ENCODE measurements at regions not wholly inside any gene's neighbourhood (a gene's known extent, or its start where the extent isn't known, plus 50 kb on each side); places are given as distances from the start of the nearest gene placed in this dataset.

DNA sequence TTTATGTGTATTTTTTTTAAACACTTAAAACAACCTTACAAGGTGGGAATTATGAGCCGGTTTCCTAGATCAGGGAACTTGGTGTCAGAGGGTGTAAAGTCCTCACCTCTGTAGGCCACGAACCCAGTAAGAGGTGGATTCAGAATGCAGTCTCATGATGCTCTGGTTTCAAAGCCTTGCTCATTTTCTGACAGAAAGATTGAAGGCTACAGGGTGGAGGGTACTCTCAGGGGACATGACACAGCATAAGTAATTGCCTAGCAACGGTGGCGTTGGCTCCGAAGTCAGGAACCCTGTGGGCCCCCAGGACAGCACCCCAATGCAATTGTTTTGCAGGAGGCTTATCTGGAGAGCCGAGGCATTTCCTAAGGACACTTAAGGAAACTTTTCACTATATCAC is 794.7 kb downstream of the EFNB2 start:
- TF ChIP-seq GATA2 (IDR thresholded peaks at IDR 0.05; ENCODE audit: low read depth, low read length): no peak
- TF ChIP-seq GATA3 (IDR thresholded peaks at IDR 0.05; ENCODE audit: low read depth, low read length): no peak

DNA sequence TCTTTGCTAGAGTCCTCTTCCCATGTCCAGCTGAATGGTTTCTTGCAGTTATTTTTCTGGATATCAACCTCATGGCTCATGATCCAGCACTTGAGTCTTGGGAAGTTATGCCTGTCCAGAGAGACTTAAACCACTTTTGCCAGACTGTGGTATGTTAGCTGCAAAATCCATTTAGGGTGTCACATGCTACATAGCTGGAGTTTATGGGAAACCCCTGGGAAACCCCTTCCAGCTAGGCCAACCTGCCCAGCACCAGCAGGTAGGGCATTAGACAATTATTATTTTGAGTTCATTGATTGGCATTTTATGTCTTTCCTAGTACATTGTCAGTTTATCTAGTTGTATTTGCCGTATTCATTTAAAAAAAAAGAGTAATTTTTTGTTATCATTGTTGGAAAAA is 797.8 kb downstream of the EFNB2 start:
- TF ChIP-seq GATA2 (IDR thresholded peaks at IDR 0.05; ENCODE audit: low read depth, low read length) (no peak), GATA3 (IDR thresholded peaks at IDR 0.05; ENCODE audit: low read depth, low read length) (no peak)

- TF ChIP-seq GATA2 (IDR thresholded peaks at IDR 0.05; ENCODE audit: low read depth, low read length): no peak
- no peak for TF ChIP-seq GATA3 (IDR thresholded peaks at IDR 0.05; ENCODE audit: low read depth, low read length)
Observed at GRCh38 chr13:105735281-105735680, 800.2 kb downstream of the EFNB2 start.

GRCh38 chr13:105732806-105733529 is 802.5 kb downstream of the EFNB2 start:
- TF ChIP-seq GATA3 (IDR thresholded peaks at IDR 0.05; ENCODE audit: low read depth, low read length) (no peak), GATA2 (IDR thresholded peaks at IDR 0.05; ENCODE audit: low read depth, low read length) (no peak)

- no peak for TF ChIP-seq GATA3 (IDR thresholded peaks at IDR 0.05; ENCODE audit: low read depth, low read length)
- no peak for TF ChIP-seq GATA2 (IDR thresholded peaks at IDR 0.05; ENCODE audit: low read depth, low read length)
Observed at GRCh38 chr13:105725887-105726286, 809.6 kb downstream of the EFNB2 start.

DNA sequence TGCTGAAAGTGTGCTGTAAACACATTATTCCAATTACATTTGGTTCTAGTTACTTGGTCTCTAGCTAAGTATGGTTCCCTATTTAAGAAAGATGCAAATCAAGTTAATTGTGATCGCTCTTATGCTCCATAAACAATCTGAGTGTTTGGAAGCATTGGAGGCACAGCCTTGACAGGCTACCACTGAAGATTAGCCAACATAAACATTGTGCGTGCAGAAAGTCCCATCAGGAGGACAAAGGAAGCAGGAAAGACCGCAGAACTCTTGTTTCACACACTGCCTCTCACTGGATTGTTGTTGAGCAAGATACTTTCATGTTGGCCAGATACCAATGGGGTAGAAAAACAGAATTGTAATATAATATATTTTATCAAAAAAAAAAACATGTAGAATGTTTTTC is 814.4 kb downstream of the EFNB2 start:
- TF ChIP-seq GATA3 (IDR thresholded peaks at IDR 0.05; ENCODE audit: low read depth, low read length): no peak
- no peak for TF ChIP-seq GATA2 (IDR thresholded peaks at IDR 0.05; ENCODE audit: low read depth, low read length)

GRCh38 chr13:105719859-105720258 is 815.6 kb downstream of the EFNB2 start:
- TF ChIP-seq GATA3 (IDR thresholded peaks at IDR 0.05; ENCODE audit: low read depth, low read length): no peak
- TF ChIP-seq GATA2 (IDR thresholded peaks at IDR 0.05; ENCODE audit: low read depth, low read length): no peak

- TF ChIP-seq GATA2 (IDR thresholded peaks at IDR 0.05; ENCODE audit: low read depth, low read length): no peak
- no peak for TF ChIP-seq GATA3 (IDR thresholded peaks at IDR 0.05; ENCODE audit: low read depth, low read length)
Observed at GRCh38 chr13:105709181-105709580, 826.3 kb downstream of the EFNB2 start.

- no peak for TF ChIP-seq GATA3 (IDR thresholded peaks at IDR 0.05; ENCODE audit: low read depth, low read length)
- TF ChIP-seq GATA2 (IDR thresholded peaks at IDR 0.05; ENCODE audit: low read depth, low read length): no peak
Observed at GRCh38 chr13:105703843-105704242, 831.6 kb downstream of the EFNB2 start.

DNA sequence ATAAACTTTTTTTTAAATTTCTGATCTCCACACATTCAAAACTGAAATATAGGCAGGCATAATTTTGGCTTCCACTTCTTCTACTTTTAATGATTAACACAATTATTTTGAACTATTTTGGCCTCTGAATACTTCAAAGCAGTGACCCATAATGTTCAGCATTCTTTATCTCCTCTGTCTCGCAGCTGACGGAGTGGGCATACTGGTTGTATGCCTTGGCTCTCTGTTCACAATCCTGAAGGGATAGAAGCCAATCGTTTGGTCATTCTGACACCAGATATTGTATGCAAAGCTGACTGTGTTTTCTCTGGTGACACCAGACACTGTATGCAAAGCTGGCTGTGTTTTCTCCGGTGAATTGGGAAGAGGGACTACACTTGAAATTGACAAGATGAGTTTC is 833.0 kb downstream of the EFNB2 start:
- TF ChIP-seq GATA2 (IDR thresholded peaks at IDR 0.05; ENCODE audit: low read depth, low read length) (no peak), GATA3 (IDR thresholded peaks at IDR 0.05; ENCODE audit: low read depth, low read length) (no peak)

- TF ChIP-seq GATA3 (IDR thresholded peaks at IDR 0.05; ENCODE audit: low read depth, low read length) (no peak; the same call in 1 of the 2 replicates), GATA2 (IDR thresholded peaks at IDR 0.05; ENCODE audit: low read depth, low read length) (no peak)
Observed at GRCh38 chr13:105692769-105693168, 842.7 kb downstream of the EFNB2 start.

GRCh38 chr13:105684216-105684615 is 851.2 kb downstream of the EFNB2 start:
- TF ChIP-seq GATA3 (IDR thresholded peaks at IDR 0.05; ENCODE audit: low read depth, low read length): no peak

GRCh38 chr13:105679838-105680237 is 855.6 kb downstream of the EFNB2 start:
- TF ChIP-seq GATA2 (IDR thresholded peaks at IDR 0.05; ENCODE audit: low read depth, low read length) (no peak), GATA3 (IDR thresholded peaks at IDR 0.05; ENCODE audit: low read depth, low read length) (no peak)

- TF ChIP-seq GATA2 (IDR thresholded peaks at IDR 0.05; ENCODE audit: low read depth, low read length) (no peak), GATA3 (IDR thresholded peaks at IDR 0.05; ENCODE audit: low read depth, low read length) (no peak)
Observed at GRCh38 chr13:105678072-105678471, 857.4 kb downstream of the EFNB2 start.

DNA sequence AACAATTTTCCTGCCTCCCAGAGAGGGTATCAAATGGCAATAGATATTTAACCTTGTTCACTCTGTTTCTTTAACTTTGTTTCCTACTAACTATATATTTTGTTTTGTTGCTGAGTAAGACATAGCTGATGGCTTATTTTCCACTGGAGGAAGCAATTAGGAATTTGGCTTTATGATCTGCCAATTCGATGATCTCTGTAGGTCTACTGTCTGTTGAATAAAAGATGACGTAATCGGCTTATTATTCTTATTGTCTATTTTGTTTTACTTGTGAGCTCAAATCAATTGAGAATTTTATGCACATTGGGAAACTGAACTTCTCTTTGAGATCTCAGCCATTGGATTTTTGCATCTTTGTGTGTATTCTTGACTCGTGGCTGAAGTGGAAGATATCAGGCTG is 862.6 kb downstream of the EFNB2 start:
- TF ChIP-seq GATA2 (IDR thresholded peaks at IDR 0.05; ENCODE audit: low read depth, low read length) (no peak), GATA3 (IDR thresholded peaks at IDR 0.05; ENCODE audit: low read depth, low read length) (no peak)

Data from SH-SY5Y (cell line).